ENCODE measurements at regions not wholly inside any gene's neighbourhood (a gene's known extent, or its start where the extent isn't known, plus 50 kb on each side); places are given as distances from the start of the nearest gene placed in this dataset.

DNA sequence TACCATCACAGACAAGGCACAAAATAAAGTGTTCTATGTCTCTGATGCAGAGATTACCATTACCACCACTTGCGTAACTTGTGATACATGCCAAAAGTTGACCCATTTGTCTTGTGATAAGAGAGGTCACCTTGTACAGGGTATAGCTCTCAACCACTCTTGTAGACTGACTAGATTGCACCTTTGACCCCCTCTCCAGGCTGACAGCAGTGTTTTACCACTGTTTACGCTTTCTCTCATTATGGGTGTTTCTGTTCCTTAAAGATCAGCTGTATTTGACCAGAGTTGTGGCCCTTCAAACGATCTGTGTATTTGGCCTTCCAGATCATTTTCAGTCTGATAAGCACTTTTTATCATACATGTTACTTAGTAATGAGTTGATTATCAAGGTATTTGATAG, 215.7 kb upstream of the HNMT start:
- TF ChIP-seq, protein P1, sequence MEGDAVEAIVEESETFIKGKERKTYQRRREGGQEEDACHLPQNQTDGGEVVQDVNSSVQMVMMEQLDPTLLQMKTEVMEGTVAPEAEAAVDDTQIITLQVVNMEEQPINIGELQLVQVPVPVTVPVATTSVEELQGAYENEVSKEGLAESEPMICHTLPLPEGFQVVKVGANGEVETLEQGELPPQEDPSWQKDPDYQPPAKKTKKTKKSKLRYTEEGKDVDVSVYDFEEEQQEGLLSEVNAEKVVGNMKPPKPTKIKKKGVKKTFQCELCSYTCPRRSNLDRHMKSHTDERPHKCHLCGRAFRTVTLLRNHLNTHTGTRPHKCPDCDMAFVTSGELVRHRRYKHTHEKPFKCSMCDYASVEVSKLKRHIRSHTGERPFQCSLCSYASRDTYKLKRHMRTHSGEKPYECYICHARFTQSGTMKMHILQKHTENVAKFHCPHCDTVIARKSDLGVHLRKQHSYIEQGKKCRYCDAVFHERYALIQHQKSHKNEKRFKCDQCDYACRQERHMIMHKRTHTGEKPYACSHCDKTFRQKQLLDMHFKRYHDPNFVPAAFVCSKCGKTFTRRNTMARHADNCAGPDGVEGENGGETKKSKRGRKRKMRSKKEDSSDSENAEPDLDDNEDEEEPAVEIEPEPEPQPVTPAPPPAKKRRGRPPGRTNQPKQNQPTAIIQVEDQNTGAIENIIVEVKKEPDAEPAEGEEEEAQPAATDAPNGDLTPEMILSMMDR (IDR thresholded peaks at IDR 0.05; ENCODE audit: borderline replicate concordance, extremely low read depth, low read length, poor library complexity, severe bottlenecking) = no peak
- no peak for TF ChIP-seq EZH2 (IDR thresholded peaks at IDR 0.05; ENCODE audit: borderline replicate concordance, low read depth, low read length, severe bottlenecking)

All from DND-41 (cell line).